HG03159 (cell line): ENCODE measurements at regions not wholly inside any gene's neighbourhood (a gene's known extent, or its start where the extent isn't known, plus 50 kb on each side); places are given as distances from the start of the nearest gene placed in this dataset.
A peak's percentile ranks its signal among the peaks of the same experiment; 100 is the strongest.

Experiments
- ATAC-seq: cut with Tn5 transposase; IDR thresholded peaks from one replicate; pipeline ENCODE4 v1.9.1; 2021; ENCODE audit warnings: mild to moderate bottlenecking, moderate library complexity; ENCODE audit not compliant: unreplicated experiment

DNA sequence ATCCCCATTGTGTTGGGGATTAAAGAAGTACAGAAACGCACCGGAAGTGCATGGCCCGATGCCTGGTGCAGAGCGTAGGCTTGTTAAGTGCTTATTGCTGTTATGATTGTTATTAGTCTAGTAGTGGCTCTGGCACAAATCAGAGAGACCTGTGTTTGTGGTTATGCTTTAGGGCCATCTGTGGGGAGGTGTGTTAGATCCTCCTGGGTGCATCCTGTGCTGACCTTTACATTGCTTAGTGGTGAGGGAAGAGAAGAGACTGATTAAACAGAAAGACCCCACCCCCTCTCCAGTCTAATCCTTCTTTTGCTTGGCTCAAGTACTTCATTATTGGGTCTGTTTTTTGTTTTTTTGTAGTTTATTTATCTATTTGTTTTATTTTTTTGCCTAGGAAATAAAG is 112.7 kb upstream of the SPRY4 start:
- ATAC-seq: no peak

- ATAC-seq: no peak
These were observed 110.7 kb upstream of the SPRY4 start for GRCh38 chr5:142435410-142436115.

GRCh38 chr5:142434322-142434612 is 109.4 kb upstream of the SPRY4 start:
- ATAC-seq: no peak

GRCh38 chr5:142433526-142434321 is 108.9 kb upstream of the SPRY4 start:
- ATAC-seq: no peak

DNA sequence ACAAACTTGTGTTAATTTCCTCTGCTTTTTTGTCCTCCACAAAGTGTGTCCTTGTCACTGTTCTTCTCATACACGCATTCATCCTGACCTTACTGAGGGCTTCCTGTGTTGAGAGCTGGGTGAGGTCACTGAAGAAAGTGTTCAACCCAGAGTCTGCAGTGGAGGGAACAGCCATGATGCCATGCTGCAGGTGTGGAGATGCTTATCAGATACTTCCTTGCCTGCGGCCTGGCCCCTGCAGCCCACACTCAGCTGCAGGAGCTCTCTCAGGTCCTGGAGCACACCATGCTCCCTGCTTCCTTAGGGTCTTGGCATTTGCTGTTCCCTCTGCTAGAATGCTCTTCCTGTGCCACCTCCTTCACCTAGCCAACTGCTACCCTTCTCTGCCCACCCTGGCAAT is 108.1 kb upstream of the SPRY4 start:
- peak; percentile 47 for ATAC-seq

DNA sequence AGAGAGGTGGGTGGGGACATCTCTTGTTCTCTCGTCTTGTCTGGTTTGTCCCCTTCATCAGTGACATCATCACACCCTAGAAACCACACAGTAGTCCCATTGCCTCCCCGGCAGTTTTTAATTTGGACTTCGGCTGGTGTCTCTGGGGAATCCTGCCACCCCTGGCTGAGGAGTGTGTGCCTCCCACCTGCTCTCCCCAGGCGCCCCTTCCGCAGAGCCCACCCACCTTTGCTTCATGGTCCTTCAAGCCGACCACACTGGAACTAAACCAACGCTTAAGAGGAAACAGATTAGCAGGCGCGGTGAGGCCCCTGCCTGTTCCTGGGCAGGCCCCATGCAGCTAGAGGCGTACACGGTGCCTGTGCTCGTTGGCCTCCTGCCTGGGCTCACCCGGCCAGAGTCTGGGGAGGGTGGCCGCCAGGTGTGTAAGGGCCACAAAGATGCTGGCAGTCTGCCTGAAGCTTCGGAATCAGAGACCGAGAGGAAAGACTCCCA is 107.6 kb upstream of the SPRY4 start:
- ATAC-seq: peak; percentile 61

GRCh38 chr5:142428773-142429473 is 104.1 kb upstream of the SPRY4 start:
- ATAC-seq: no peak

- no peak for ATAC-seq
These were observed 103.4 kb upstream of the SPRY4 start for GRCh38 chr5:142428036-142428772.

GRCh38 chr5:142427529-142427928 is 102.7 kb upstream of the SPRY4 start:
- ATAC-seq: no peak

DNA sequence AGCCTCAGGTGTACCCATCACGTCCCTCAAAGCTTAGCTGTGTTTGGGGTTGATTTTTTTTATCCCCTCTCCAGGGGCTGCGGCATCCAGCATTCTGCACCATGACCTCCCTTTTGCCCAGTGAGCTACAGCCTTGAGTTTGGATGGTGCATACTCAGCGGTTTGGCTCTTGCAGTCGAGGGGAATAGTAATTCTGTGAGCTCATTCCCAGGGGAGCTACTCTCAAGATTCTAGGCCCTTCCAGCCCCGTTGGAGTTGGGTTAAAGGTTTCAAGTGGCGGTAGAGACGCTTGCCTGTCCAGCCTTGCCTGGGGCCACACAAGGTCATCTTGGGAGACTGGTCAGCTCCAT is 102.2 kb upstream of the SPRY4 start:
- no peak for ATAC-seq

DNA sequence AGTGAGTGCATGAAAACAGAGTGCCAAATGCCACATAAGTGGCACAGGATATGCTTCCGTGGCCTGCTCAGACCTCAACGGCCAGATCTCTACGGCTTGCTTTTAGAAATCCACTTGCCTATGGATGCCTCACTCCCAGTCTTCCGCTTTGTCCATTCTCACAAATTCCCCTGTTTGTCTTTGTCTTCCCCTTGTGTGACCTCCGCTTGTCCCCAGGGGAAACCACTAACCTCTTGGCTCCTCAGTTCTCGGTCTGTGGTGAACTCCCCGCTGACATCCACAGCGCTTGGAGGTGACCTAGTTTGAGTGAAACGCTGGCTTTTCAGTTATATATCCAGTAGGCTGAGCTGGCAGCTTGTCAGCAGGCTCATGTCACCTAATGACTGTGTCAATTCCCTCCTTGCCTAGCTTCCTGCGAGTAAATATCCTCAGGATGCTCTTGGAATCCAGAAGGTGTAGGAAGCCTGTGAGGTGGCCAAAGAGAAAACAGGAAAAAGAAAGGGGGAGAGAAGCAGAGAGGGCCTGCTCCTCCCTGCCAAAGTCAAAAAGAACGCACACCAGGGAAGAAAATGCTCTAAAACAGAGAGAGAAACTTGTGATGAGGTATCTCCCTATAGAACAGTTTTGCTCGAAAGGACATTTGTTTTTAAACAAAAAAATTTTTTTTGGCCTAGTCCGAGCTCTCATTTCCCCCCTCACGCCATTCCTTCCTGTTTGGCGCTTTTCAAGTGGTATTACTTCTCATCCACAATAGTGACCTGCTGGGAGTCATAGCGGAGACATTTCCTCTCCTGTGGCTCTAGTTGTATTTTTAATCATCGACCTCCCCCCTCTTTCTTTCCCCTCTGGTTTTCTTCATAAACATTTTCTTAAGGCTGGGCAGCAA is 101.6 kb upstream of the SPRY4 start:
- ATAC-seq: no peak

DNA sequence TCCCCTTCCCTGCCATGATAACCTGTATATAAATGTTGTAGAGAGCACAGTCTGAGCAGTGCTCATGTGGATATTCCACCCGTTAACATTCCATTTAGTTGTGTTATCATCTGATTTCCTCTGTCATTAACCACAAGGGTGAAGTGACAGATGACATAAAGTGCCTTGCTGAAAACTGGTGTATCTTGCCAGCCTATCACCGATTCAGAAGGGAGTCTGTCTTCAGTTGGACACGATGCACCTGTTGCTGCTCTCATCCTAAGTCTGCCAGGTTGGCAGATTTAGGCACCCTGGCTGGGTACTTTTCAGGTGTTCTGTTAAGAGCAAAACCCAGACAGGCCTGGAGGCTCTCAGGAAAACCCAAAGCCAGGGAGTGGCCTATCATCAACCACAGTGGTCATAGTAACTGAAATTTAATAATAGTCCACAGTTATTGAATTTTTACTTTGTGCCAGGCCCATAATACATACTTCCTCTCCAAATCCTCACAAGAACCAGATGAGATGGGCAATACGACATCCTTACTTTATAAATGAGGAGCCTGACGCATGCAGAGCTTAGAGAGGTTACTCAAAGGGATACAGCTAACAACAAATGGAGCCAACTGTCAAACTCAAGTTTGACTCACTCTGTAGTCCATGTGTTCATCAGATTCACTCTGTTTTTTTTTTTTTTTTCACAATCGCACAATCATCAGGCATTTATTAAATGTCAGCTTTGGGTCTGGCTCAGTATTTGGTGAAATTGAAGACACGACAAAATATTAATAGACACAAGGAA is 100.7 kb upstream of the SPRY4 start:
- ATAC-seq: no peak

GRCh38 chr5:142422429-142422828 is 97.6 kb upstream of the SPRY4 start:
- ATAC-seq: no peak

GRCh38 chr5:142421621-142422397 is 97.0 kb upstream of the SPRY4 start:
- no peak for ATAC-seq

DNA sequence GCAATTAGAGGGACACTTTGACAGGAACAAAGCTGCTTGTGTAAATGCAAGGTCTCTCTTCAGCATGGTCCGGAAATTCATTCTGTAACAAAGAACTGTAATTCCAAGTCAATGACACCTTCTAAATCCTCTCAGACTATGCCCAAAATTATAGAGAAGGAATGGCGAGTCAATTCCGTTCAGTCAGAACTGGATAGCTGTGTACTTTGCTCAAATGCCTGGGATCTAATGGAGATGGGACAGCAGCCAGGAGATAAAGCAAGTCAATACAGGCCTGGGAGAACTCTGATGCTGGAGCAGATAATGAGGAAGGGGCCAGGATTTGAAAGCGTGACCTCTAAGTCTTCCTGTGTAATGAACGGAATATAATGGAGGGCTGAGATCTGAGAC is 96.4 kb upstream of the SPRY4 start:
- no peak for ATAC-seq

- peak; percentile 33 for ATAC-seq
These were observed 95.9 kb upstream of the SPRY4 start for GRCh38 chr5:142420561-142421227.

GRCh38 chr5:142412581-142412980 is 87.8 kb upstream of the SPRY4 start:
- ATAC-seq: no peak
